Right atrium auricular region (tissue), 2 donors: ENCODE measurements at regions not wholly inside any gene's neighbourhood (a gene's known extent, or its start where the extent isn't known, plus 50 kb on each side); places are given as distances from the start of the nearest gene placed in this dataset.

ENCODE experiments used
- DNase-seq: peaks from one replicate; pipeline ENCODE4 v3.0.0-alpha.2; 2019; ENCODE audit warnings: low spot score
- H3K27ac ChIP-seq, 2 donors: fragments of 200-600 bp; sonication (generic); 1 replicate in 1 of 2; 2 replicates in 1 of 2; pipeline ENCODE4 v1.5.1; 2016 to 2019
- H3K27me3 ChIP-seq, 2 donors: fragments of 200-600 bp; sonication (generic); one replicate each; pipeline versions ENCODE4 v1.5.1 to v1.6.0; 2017 to 2019
- H3K36me3 ChIP-seq: fragments of 200-600 bp; sonication (generic); one replicate; pipeline ENCODE4 v1.5.1; 2016
- H3K4me1 ChIP-seq, 2 donors: fragments of 200-600 bp; sonication (generic); one replicate each; pipeline versions ENCODE4 v1.5.1 to v1.6.0; 2017 to 2019
- H3K4me3 ChIP-seq, 2 donors: fragments of 200-600 bp; sonication (generic); 1 replicate in 1 of 2; 2 replicates in 1 of 2; pipeline ENCODE4 v1.5.1; 2017 to 2019; ENCODE audit warnings: mild to moderate bottlenecking in 1 of 2, moderate library complexity in 1 of 2
- H3K9me3 ChIP-seq, 2 donors: fragments of 200-600 bp; sonication (generic); one replicate each; pipeline ENCODE4 v1.5.1; 2019
- CTCF ChIP-seq, 2 donors: fragments of 200-600 bp; sonication (generic); IDR thresholded peaks; one replicate each; pipeline ENCODE4 v1.5.1; 2019; ENCODE audit warnings: antibody characterized with exemption in 2 of 2

GRCh38 chr3:64464955-64465354, 222.8 kb downstream of the ADAMTS9 start:
- Histone ChIP-seq H3K27me3 (no peaks in the 10 kb centered on the region), H3K36me3 (no peaks in the 10 kb centered on the region), H3K4me1 (no peaks in the 10 kb centered on the region), H3K4me3 (no peak overlapping the region), H3K27ac (no peak overlapping the region), H3K9me3 (no peaks in the 10 kb centered on the region)
- DNase-seq: no peak
- no peak for TF ChIP-seq CTCF (IDR thresholded peaks at IDR 0.05)

- H3K4me3 ChIP-seq: no peak overlapping the region
- no peak for TF ChIP-seq CTCF (IDR thresholded peaks at IDR 0.05)
- H3K27ac ChIP-seq: no peak overlapping the region
- H3K4me1 ChIP-seq: no peaks in the 10 kb centered on the region
- H3K36me3 ChIP-seq: no peaks in the 10 kb centered on the region
- H3K27me3 ChIP-seq: no peaks in the 10 kb centered on the region
- H3K9me3 ChIP-seq: no peaks in the 10 kb centered on the region
- DNase-seq: no peak
Observed at GRCh38 chr3:64463981-64464380, 223.8 kb downstream of the ADAMTS9 start.

DNA sequence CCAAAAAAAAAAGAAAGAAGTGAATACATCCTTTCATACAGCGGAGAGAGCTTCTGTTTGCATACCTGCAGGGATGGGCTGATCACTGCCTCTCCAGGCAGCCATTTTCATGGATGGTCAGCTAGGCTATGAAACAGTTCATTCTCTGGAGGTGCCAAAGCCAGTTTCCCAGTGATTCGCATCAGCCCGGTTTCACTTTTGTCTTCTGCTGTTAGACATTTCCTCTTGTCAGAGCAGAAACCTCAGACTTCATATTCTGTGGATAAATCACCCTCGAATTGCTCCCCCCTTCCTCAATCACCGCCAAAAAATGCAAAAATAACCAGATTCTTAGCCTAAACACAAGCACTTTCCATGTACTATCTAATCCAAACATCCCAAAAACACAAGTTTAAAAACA, 225.6 kb downstream of the ADAMTS9 start:
- no peaks in the 10 kb centered on the region for H3K4me1 ChIP-seq
- TF ChIP-seq CTCF (IDR thresholded peaks at IDR 0.05): no peak
- H3K27me3 ChIP-seq: no peaks in the 10 kb centered on the region
- DNase-seq: no peak
- H3K4me3 ChIP-seq: no peak overlapping the region
- H3K27ac ChIP-seq: no peak overlapping the region
- no peaks in the 10 kb centered on the region for H3K36me3 ChIP-seq
- H3K9me3 ChIP-seq: no peaks in the 10 kb centered on the region

- H3K27ac ChIP-seq: no peak overlapping the region
- H3K36me3 ChIP-seq: no peaks in the 10 kb centered on the region
- no peak overlapping the region for H3K4me3 ChIP-seq
- no peak for TF ChIP-seq CTCF (IDR thresholded peaks at IDR 0.05)
- H3K4me1 ChIP-seq: no peaks in the 10 kb centered on the region
- no peaks in the 10 kb centered on the region for H3K9me3 ChIP-seq
- DNase-seq: no peak
- H3K27me3 ChIP-seq: no peaks in the 10 kb centered on the region
Observed at GRCh38 chr3:64460877-64461276, 226.9 kb downstream of the ADAMTS9 start.

DNA sequence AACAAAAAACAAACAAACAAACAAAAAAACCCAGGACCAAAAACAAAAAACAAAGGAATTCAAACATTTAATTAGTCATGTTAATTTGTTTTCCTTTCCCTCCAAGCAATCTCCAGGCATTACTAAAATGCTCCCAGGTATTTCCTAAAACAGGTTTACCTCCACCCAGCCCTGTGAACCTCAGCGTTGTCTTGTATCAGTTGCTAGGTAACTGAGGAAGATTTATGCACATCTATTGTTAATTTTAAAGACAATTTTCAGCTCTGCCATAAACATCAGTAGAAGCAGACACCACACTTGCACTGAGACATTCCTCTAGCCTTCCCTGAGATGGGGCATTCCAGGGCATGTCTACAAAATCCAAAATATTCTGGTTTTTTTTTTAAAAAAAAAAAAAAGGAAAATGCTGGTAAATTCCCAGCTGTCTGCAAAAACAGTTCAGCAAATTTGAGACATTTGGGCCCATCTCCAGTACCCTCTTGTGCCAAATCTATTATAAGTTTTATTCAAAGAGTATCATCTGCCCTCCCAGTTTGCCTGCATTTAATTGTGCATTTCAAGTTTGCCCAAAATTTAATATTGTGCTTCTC, 227.6 kb downstream of the ADAMTS9 start:
- Histone ChIP-seq H3K36me3 (no peaks in the 10 kb centered on the region), H3K9me3 (no peaks in the 10 kb centered on the region), H3K4me3 (no peak overlapping the region), H3K4me1 (no peaks in the 10 kb centered on the region), H3K27me3 (no peaks in the 10 kb centered on the region), H3K27ac (no peak overlapping the region)
- TF ChIP-seq CTCF (IDR thresholded peaks at IDR 0.05): no peak
- no peak for DNase-seq

DNA sequence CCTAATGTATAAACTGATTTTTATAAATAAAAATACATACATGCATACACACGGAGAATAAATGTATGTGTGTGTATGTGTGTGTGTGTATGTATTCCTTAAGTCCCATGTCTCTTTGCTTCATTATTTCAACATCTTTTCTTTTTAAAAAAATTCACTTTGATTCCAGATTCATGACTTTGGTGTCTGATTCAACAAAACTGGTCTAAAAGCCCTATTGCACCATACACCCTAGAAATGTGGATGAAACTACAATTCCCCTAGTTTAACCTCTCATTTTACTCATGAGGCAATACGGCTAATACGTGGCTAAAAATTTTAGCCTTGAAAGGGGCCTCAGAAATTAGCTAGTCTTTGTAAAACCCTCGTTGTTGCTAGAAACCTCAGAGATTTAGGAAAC, 228.1 kb downstream of the ADAMTS9 start:
- TF ChIP-seq CTCF (IDR thresholded peaks at IDR 0.05): no peak
- no peak overlapping the region for H3K4me3 ChIP-seq
- no peaks in the 10 kb centered on the region for H3K36me3 ChIP-seq
- no peaks in the 10 kb centered on the region for H3K9me3 ChIP-seq
- no peak overlapping the region for H3K27ac ChIP-seq
- no peak for DNase-seq
- no peaks in the 10 kb centered on the region for H3K27me3 ChIP-seq
- H3K4me1 ChIP-seq: no peaks in the 10 kb centered on the region
